GM19328 (cell line): ENCODE measurements at regions not wholly inside any gene's neighbourhood (a gene's known extent, or its start where the extent isn't known, plus 50 kb on each side); places are given as distances from the start of the nearest gene placed in this dataset.
"Not testable (repeated sequence)": the region's sequence is repeated elsewhere in the genome, so short reads cannot be mapped to it uniquely, and the experiment has no call there.

Source experiments
- ATAC-seq: cut with Tn5 transposase; IDR thresholded peaks from one replicate; pipeline ENCODE4 v1.9.1; 2021; ENCODE audit warnings: mild to moderate bottlenecking, moderate library complexity; ENCODE audit not compliant: unreplicated experiment

GRCh38 chr14:55766071-55766470 lies 186.1 kb downstream of the KTN1 start:
- no peak for ATAC-seq

GRCh38 chr14:55767286-55767685 lies 187.3 kb downstream of the KTN1 start:
- ATAC-seq = no peak

GRCh38 chr14:55769877-55770276 lies 189.9 kb downstream of the KTN1 start:
- ATAC-seq = no peak

- ATAC-seq = no peak
Measured at GRCh38 chr14:55771242-55771981, 191.4 kb downstream of the KTN1 start.

- ATAC-seq = no peak
Measured at GRCh38 chr14:55772486-55772885, 192.5 kb downstream of the KTN1 start.

- no peak for ATAC-seq
Measured at GRCh38 chr14:55773312-55773711, 193.3 kb downstream of the KTN1 start.

GRCh38 chr14:55773984-55774545 lies 194.1 kb downstream of the KTN1 start:
- ATAC-seq = no peak

- no peak for ATAC-seq
Measured at GRCh38 chr14:55777877-55778276, 197.9 kb downstream of the KTN1 start.

GRCh38 chr14:55780156-55780946 lies 200.3 kb downstream of the KTN1 start:
- ATAC-seq = no peak

GRCh38 chr14:55781046-55781445 lies 201.0 kb downstream of the KTN1 start:
- no peak for ATAC-seq

- ATAC-seq = no peak
Measured at GRCh38 chr14:55782166-55782565, 202.2 kb downstream of the KTN1 start.

GRCh38 chr14:55789406-55789805 lies 209.4 kb downstream of the KTN1 start:
- ATAC-seq = no peak

- no peak for ATAC-seq
Measured at GRCh38 chr14:55794655-55795595, 214.9 kb downstream of the KTN1 start.

- ATAC-seq = not testable (repeated sequence)
Measured at GRCh38 chr14:55796513-55796912, 216.5 kb downstream of the KTN1 start.

- no peak for ATAC-seq
Measured at GRCh38 chr14:55798406-55798805, 218.4 kb downstream of the KTN1 start.

GRCh38 chr14:55799508-55800095 lies 219.6 kb downstream of the KTN1 start:
- ATAC-seq = no peak

GRCh38 chr14:55800156-55800785 lies 220.3 kb downstream of the KTN1 start:
- ATAC-seq = no peak

GRCh38 chr14:55801121-55801520 lies 221.1 kb downstream of the KTN1 start:
- no peak for ATAC-seq

- no peak for ATAC-seq
Measured at GRCh38 chr14:55802986-55803872, 223.2 kb downstream of the KTN1 start.
